CD4-positive, alpha-beta T cell treated with Interleukin-21 for 1 hour (primary cell): ENCODE measurements at regions not wholly inside any gene's neighbourhood (a gene's known extent, or its start where the extent isn't known, plus 50 kb on each side); places are given as distances from the start of the nearest gene placed in this dataset.

Experiments
- DNase-seq: peaks from one replicate; pipeline ENCODE4 v3.0.0-alpha.2; 2020

- DNase-seq, result no peak
Observed at GRCh38 chr2:81235601-81236000, 931.0 kb upstream of the LRRTM1 start.

DNA sequence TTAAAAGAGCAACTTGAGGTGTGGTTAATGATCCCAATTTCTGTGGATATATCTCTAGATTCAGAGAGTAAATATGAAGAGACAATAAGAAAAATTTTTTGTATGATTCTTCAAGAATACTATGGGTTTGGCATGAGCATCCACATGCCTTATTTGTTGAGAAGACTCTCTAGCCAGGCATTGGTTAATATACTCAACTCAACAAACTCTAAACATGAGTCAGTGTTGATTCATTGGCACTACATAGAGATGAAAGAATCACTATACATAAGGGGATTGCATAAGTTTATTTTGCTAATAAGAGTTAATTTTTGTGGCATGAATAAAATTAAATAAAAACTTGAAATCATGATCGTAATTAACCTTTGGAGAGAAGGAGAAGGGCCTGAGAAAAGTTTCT is 930.2 kb upstream of the LRRTM1 start:
- no peak for DNase-seq

- DNase-seq, result no peak
Observed at GRCh38 chr2:81225756-81226155, 921.2 kb upstream of the LRRTM1 start.

GRCh38 chr2:81213598-81213997 is 909.0 kb upstream of the LRRTM1 start:
- no peak for DNase-seq

DNA sequence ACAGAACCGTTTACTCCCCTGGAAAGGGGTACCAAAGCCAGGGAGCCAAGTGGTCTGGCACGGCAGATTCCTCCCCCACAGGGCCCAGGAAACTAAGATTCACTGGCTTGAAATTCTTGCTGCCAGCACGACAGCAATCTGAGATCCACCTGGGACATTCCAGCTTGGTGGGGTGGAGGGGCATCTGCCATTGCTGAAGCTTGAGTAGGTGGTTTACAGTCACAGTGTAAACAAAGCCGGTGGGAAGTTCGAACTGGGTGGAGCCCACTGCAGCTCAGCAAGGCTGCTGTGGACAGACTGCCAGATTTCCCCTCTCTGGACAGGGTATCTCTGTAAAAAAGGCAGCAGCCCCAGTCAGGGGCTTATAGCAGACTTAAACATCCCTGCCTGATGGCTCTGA is 901.7 kb upstream of the LRRTM1 start:
- DNase-seq, result no peak

GRCh38 chr2:81196933-81197628 is 892.5 kb upstream of the LRRTM1 start:
- no peak for DNase-seq

DNA sequence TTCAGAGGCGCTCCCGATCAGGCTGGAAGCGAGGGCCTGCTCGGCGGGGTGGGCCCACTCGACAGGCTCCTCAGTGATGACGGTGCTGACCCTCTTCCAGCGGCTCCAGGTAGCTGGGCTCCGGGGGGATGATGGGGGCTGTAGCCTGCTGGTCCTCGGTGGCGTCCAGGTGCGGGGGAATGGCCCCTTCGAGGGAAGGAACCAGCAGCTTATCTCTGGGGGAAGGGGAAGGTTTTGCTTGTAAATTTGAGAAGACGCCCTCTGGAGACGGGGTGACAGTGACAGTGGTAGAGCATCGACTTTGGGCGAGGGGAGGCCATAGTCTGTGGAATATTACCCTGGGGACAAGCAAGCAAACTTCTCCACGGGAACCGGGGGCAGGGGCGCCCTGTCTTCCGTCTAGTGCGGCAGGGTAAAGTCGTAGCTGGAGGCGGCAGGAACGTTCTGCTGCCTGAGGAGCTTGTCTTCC is 891.9 kb upstream of the LRRTM1 start:
- no peak for DNase-seq

GRCh38 chr2:81195774-81196382 is 891.3 kb upstream of the LRRTM1 start:
- no peak for DNase-seq

DNA sequence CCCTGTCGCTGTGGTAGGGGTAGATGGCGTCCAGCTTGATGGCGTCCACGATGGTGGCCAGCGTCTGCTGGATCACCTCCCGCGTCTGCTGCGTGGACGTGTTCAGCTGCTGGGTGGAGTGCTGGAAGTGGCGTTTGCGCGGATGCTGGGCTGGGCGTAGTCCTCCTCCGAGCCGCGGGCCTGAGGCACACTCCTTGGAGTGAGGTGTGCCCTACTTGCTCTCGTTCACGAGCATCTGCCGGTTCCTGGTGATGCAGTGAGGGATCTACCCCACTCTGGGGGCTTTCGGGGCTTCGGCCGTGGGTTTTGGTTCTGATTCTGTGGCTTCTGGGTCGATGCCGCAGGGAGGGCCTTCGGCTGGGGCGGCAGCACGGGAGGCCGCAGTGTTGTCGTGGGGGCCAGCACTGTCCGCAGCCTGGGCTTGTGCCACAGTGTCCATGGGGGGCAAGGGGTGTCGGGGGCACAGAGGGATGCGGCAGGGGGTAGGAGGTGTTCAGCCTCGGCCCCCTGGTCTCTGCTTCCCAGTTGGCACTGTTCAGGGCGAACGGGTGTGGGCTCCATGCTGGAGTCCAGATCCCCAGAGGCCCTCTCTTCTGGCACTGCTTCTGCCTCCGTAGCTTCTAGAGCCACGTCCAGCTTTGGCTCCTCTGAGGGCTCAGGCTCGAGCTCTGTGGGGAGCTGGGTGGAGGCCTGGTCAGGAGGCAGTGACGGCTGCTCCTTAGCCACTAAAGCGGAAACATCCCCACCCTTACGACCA is 890.6 kb upstream of the LRRTM1 start:
- DNase-seq, result no peak

DNA sequence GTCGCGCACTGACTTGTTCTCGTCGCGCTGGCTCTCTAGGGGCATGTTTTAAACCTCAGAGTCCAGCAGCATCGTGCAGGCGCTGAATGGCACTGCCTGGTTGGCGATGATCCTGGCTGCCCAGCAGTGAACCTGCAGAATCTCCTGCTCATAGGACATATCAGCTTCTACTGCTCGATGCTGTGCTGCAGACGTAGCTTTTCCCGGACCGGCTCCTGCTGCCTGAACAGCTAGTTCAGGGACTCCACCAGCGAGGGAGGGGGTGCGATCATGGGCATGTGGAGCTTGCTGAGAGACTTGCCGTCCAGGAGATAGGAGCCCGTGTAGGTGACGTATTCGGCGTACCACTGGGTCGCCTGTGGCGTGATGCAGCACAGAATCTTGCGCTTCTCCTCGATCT is 890.0 kb upstream of the LRRTM1 start:
- DNase-seq, result no peak

DNA sequence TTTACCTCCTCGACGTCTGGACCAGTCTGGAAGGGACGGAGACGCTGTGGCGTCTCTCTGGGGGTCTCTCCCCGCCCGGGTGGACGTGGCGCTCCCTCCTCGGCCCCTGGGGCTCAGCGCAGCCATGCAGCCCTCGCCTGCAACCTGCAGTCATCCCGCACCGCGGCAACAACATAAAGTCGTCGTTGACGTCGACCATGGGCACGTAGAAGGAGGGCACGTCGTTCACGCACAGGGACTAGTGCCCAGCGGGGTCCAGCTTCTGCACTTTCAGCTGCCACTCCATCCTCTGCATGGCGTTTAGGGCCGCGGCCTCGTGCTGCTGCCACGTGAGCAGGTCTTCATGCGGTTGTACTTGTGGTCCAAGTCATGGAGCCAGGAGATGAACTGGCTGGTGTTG is 889.6 kb upstream of the LRRTM1 start:
- DNase-seq, result no peak

DNA sequence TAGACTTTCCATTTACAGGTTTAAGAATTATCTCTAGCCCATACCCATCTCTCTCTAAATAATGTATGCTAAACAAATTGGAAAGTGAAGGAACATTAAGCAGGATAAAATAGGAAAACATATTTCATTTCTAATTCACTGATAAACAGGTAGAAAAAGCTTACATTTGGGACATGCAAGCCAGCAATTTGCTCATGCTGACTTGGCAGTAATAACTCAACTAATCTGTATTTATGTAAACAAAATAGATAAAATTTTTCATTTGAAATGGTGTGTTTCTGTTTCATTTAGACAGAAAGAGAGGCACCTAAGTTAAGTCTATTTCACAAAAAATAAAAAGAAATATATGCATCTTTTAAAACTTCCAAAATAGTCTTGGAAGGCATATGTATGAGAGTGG is 877.3 kb upstream of the LRRTM1 start:
- DNase-seq, result no peak

GRCh38 chr2:81171447-81171846 is 866.9 kb upstream of the LRRTM1 start:
- DNase-seq, result no peak

DNA sequence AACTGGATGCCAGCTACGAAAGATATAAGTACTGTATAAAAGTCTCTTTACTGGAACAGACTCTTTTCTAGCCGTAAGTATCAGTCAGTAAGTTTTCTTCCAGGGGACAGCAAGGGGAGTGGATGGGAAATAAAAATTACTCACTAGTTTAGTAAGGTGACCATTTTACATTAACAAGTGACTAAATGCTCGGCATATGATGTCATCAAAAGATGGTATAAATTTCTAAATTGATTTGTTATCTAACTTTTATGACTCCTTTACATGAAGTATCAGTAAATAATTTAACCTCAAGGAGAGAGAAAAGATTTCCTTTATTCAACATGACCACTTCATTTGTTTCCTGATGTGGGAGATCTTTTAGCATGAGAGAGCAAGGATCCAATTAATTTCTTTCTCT is 859.0 kb upstream of the LRRTM1 start:
- DNase-seq, result no peak

DNA sequence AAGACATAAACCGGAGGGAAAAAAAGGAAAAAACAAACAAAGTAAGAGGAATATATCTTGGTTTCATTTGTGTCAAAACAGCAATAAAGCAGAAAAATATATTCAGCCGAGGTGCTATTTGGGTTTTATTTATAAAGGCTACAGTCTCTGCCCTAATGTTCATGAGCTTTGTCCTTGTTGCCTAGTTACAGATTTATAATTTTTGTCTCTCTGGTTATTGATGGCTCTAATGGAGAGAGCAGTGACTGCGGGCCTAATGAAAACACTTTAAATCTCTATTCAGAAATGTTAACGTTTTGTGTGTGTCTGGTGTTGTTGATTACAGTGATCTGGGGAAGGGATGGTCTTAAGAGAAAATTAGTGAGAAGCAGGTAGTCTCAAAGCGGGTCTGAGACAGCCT is 854.0 kb upstream of the LRRTM1 start:
- no peak for DNase-seq

GRCh38 chr2:81148323-81148722 is 843.8 kb upstream of the LRRTM1 start:
- DNase-seq, result no peak

DNA sequence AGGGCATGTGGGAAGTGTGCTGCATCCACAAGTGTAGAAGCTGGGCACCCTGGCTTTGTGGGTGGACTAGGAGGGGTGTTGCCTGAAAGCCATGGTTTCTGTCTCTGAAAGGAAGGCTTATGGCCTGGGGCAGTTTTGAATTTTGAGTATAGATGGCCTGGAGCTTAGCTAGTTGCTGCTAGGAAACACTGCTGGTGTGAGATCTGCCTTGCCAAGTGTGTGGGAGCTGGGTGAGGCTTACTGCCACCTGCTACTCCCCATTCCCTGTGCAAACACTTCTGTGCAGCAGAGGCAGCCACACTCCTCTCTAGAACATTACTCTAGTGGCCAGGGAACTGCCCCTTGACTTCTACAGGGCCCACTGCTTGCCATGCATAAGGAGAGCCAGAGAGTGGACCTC is 831.7 kb upstream of the LRRTM1 start:
- DNase-seq, result no peak

DNA sequence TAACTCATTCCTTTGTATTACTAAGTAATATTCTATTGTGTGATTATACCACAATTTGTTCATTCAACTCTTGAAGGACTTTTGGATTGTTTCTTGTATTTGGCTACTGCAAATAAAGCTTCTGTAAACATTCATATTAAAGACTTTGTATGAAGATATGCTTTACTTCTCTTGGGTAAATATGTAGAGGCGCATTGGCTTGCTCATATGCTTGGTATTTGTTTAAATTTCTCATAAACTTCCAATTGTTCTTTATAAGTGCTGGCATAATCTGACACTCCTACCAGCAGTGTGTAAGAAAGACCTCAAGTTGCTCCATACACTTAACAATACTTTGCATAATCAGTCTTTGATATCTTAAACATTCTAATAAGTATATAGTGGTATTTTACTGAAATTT is 792.8 kb upstream of the LRRTM1 start:
- no peak for DNase-seq

GRCh38 chr2:81093031-81093430 is 788.5 kb upstream of the LRRTM1 start:
- no peak for DNase-seq

- DNase-seq, result no peak
Observed at GRCh38 chr2:81087646-81088045, 783.1 kb upstream of the LRRTM1 start.

DNA sequence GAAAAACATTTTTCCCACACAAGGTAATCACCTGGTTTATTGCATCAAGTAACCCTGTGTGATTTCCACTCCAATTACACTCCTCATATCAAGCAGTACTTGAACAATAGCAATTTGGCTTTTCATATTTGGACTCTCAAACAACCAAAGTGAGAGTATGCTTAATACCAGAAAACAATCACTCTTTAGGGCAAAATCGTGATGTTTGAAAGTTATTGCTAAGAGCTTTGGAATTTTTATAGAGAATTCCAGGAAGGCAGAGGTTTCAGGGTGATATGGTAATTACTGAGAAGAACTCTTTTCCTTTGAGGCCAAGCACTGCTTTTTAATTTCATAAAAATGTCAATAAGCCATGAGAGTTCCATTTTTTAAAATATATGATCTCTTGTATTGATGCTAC is 779.5 kb upstream of the LRRTM1 start:
- no peak for DNase-seq

DNA sequence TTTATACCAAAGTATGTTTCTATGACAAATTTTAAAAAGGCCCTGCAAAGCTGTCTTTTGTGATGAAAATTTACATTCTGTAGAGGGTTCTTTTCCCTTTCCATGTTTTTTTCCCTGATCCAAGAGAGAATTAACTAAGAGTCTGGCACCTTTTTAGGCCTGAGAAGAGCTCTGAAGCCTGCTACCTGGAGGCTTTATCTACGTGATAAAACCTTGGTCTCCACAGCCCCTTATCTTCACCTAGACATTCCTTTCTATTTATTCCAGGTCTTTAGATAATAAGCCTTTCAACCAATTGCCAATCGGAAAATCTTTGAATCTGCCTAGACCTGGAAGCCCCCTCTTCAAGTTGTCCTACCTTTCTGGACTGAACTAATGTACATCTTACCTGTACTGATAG is 774.1 kb upstream of the LRRTM1 start:
- no peak for DNase-seq

DNA sequence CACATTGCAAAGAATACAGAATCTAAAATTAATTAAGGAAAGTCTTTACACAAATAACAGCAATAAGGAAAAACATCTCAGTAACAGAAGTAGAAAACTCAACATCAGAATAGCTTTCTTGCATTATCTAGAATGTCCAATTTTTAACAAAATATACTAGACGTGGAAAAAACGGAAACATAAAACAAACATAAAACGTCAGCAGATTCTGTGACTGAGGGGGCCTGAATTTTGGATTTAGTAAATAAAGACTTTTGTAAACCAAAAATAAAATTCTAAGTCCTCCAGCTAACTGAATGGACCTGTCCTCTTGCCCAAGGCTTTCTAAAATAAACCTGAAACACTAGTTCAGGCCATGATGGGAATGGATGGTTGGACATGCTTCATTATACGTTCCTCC is 773.5 kb upstream of the LRRTM1 start:
- DNase-seq, result no peak

DNA sequence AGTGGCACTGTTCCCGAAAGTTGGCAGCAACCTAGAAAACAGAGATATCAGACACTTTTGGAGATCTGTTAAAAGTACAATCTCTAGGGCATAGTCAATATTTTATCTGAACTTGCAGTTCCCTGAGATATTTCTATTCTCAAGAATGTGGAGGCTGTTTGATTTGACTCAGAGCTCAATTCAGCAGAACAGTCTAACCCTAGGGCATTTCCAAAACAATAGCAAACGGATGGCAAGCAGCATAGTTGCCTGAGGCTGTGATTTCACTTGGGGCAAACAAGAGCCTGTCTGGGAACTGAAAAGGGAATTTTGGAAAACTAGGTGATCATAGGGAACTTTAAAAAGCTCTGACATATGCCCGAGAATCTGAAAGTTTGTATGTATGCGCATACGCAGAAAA is 772.8 kb upstream of the LRRTM1 start:
- no peak for DNase-seq
